ENCODE measurements at regions not wholly inside any gene's neighbourhood (a gene's known extent, or its start where the extent isn't known, plus 50 kb on each side); places are given as distances from the start of the nearest gene placed in this dataset.

DNA sequence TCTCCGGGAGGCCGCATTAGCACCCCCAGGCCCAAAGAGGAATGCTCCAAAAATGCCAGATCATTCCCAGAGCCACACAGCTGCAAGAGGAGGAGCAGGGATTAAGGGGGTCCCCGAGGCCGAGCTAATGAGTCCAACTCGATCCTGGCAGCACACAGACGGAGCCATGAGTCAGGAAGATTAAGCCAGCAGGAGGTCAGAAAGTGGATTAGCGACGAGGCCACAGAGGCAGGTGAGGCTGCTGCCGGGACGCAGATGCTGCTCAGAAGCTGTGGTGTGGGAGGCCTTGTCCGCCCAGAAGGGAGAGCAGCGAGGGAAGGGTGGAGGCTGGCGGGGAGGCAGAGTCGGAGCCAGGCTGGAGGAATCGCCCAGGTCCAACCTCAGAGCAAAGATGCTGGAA lies 120.5 kb downstream of the SHANK2 start:
- Histone ChIP-seq H3K9me2 (replicated peaks; ENCODE audit: low read length) (no peaks in the 10 kb centered on the region), H3K36me3 (ENCODE audit: low read depth, low read length) (no peaks in the 10 kb centered on the region), H3K4me1 (ENCODE audit: insufficient read depth, low read length) (no peaks in the 10 kb centered on the region), H3K9ac (ENCODE audit: low read length) (no peak overlapping the region), H3K9me3 (ENCODE audit: low read length) (no peaks in the 10 kb centered on the region), H2AFZ (ENCODE audit: low read length) (no peak overlapping the region), H3K79me2 (ENCODE audit: low read length) (no peaks in the 10 kb centered on the region), H3K4me2 (ENCODE audit: low read length) (no peak overlapping the region), H4K20me1 (ENCODE audit: low read length) (no peaks in the 10 kb centered on the region), H3F3A (ENCODE audit: low read length, unreplicated experiment) (no peaks in the 10 kb centered on the region), H3K27ac (ENCODE audit: low read length) (no peak overlapping the region), H3K27me3 (ENCODE audit: low read length) (no peaks in the 10 kb centered on the region), H3K4me3 (ENCODE audit: low read length) (no peak overlapping the region)
- intact Hi-C loops (cut with micrococcal nuclease) = no loop called here
- ChIA-PET POLR2A (ENCODE audit: unreplicated experiment) (no interaction called here), CTCF (no interaction called here)
- no peak for ATAC-seq
- no peak for DNase-seq
- no TSS peak for BruUV-seq (replicated peaks)
- TF ChIP-seq, protein P1, sequence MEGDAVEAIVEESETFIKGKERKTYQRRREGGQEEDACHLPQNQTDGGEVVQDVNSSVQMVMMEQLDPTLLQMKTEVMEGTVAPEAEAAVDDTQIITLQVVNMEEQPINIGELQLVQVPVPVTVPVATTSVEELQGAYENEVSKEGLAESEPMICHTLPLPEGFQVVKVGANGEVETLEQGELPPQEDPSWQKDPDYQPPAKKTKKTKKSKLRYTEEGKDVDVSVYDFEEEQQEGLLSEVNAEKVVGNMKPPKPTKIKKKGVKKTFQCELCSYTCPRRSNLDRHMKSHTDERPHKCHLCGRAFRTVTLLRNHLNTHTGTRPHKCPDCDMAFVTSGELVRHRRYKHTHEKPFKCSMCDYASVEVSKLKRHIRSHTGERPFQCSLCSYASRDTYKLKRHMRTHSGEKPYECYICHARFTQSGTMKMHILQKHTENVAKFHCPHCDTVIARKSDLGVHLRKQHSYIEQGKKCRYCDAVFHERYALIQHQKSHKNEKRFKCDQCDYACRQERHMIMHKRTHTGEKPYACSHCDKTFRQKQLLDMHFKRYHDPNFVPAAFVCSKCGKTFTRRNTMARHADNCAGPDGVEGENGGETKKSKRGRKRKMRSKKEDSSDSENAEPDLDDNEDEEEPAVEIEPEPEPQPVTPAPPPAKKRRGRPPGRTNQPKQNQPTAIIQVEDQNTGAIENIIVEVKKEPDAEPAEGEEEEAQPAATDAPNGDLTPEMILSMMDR (conservative IDR thresholded peaks at IDR 0.05; ENCODE audit: low read depth, low read length) = no peak
- TF ChIP-seq EZH2phosphoT487 (IDR thresholded peaks at IDR 0.05; ENCODE audit: borderline replicate concordance, low read length) = no peak
- no peak for TF ChIP-seq EZH2 (IDR thresholded peaks at IDR 0.05; ENCODE audit: low read length, unreplicated experiment)

DNA sequence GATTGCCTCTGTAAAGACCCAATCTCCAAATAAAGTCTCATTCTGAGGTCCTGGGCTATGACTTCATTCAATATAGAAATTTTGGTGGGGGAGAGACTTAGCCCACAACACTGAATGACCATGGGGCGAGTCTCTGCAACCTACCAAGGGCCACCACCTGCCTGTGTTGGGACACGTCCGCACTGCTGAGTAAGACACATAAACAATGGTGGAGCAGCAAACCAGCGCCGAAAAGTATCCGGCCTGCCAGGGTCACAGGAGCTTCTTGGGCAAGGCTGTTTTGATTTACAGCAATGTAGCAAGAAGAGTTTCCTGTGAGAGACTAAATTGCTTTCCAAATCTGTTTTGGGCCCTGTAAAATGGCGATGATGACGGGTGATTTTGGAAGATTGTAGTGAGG lies 122.3 kb downstream of the SHANK2 start:
- no peaks in the 10 kb centered on the region for H3K36me3 ChIP-seq (ENCODE audit: low read depth, low read length)
- no peaks in the 10 kb centered on the region for H3K27me3 ChIP-seq (ENCODE audit: low read length)
- no peak overlapping the region for H3K4me2 ChIP-seq (ENCODE audit: low read length)
- no peaks in the 10 kb centered on the region for H3F3A ChIP-seq (ENCODE audit: low read length, unreplicated experiment)
- no peak overlapping the region for H2AFZ ChIP-seq (ENCODE audit: low read length)
- BruUV-seq (replicated peaks) = no TSS peak
- no peak for ATAC-seq
- no peaks in the 10 kb centered on the region for H3K9me3 ChIP-seq (ENCODE audit: low read length)
- POLR2A ChIA-PET (ENCODE audit: unreplicated experiment) = no interaction called here
- no peak for DNase-seq
- no peak overlapping the region for H3K27ac ChIP-seq (ENCODE audit: low read length)
- no peaks in the 10 kb centered on the region for H3K4me1 ChIP-seq (ENCODE audit: insufficient read depth, low read length)
- no peak overlapping the region for H3K4me3 ChIP-seq (ENCODE audit: low read length)
- intact Hi-C loops (cut with micrococcal nuclease) = no loop called here
- H3K79me2 ChIP-seq (ENCODE audit: low read length) = no peaks in the 10 kb centered on the region
- H3K9me2 ChIP-seq (replicated peaks; ENCODE audit: low read length) = no peaks in the 10 kb centered on the region
- H4K20me1 ChIP-seq (ENCODE audit: low read length) = no peaks in the 10 kb centered on the region
- H3K9ac ChIP-seq (ENCODE audit: low read length) = no peak overlapping the region
- TF ChIP-seq EZH2 (IDR thresholded peaks at IDR 0.05; ENCODE audit: low read length, unreplicated experiment) = no peak
- TF ChIP-seq, protein P1 (conservative IDR thresholded peaks at IDR 0.05; ENCODE audit: low read depth, low read length) = no peak
- CTCF ChIA-PET = no interaction called here

DNA sequence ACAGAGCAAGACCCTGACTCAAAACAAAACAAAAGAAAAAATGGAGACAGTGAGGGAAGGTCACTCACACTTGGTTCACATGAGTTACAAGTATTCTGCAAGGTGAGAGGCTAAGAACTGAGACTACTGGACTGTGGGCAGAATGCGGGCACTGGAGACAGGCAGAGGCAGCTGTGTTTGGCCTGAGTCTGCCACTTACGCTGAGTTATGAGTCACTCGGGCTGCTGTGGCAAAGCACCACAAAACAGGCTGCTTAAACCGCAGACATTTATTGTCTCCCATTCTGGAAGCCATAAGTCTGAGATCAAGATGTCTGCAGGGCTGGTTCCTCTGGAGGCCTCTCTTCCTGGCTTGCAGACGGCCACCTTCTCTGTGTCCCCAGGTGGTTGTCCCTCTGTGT lies 122.8 kb downstream of the SHANK2 start:
- DNase-seq = no peak
- Histone ChIP-seq H3K79me2 (ENCODE audit: low read length) (no peaks in the 10 kb centered on the region), H3K9me3 (ENCODE audit: low read length) (no peaks in the 10 kb centered on the region), H3K27me3 (ENCODE audit: low read length) (no peaks in the 10 kb centered on the region), H3K9ac (ENCODE audit: low read length) (no peak overlapping the region), H3K36me3 (ENCODE audit: low read depth, low read length) (no peaks in the 10 kb centered on the region), H3F3A (ENCODE audit: low read length, unreplicated experiment) (no peaks in the 10 kb centered on the region), H4K20me1 (ENCODE audit: low read length) (no peaks in the 10 kb centered on the region), H3K4me1 (ENCODE audit: insufficient read depth, low read length) (no peaks in the 10 kb centered on the region), H2AFZ (ENCODE audit: low read length) (no peak overlapping the region), H3K4me3 (ENCODE audit: low read length) (no peak overlapping the region), H3K4me2 (ENCODE audit: low read length) (no peak overlapping the region), H3K9me2 (replicated peaks; ENCODE audit: low read length) (no peaks in the 10 kb centered on the region), H3K27ac (ENCODE audit: low read length) (no peak overlapping the region)
- ChIA-PET CTCF (no interaction called here), POLR2A (ENCODE audit: unreplicated experiment) (no interaction called here)
- intact Hi-C loops (cut with micrococcal nuclease) = no loop called here
- no peak for ATAC-seq
- BruUV-seq (replicated peaks) = no TSS peak
- no peak for TF ChIP-seq EZH2phosphoT487 (IDR thresholded peaks at IDR 0.05; ENCODE audit: borderline replicate concordance, low read length)
- TF ChIP-seq, protein P1 (conservative IDR thresholded peaks at IDR 0.05; ENCODE audit: low read depth, low read length) = no peak
- TF ChIP-seq EZH2 (IDR thresholded peaks at IDR 0.05; ENCODE audit: low read length, unreplicated experiment) = no peak
